ENCODE measurements at regions not wholly inside any gene's neighbourhood (a gene's known extent, or its start where the extent isn't known, plus 50 kb on each side); places are given as distances from the start of the nearest gene placed in this dataset.

GRCh38 chr13:26895808-26896466 lies 135.4 kb upstream of the GPR12 start:
- DNase-seq (ENCODE audit: low read depth in 2 of 2) = no peak
- no peak overlapping the region for H3K4me3 ChIP-seq (replicated peaks in 1 of 2; ENCODE audit: low read depth in 2 of 2, low read length in 2 of 2)
- no peak for TF ChIP-seq CTCF (IDR thresholded peaks at IDR 0.05; ENCODE audit: low read depth, low read length)

GRCh38 chr13:26895081-26895807 lies 134.7 kb upstream of the GPR12 start:
- DNase-seq (ENCODE audit: low read depth in 2 of 2) = peak in 1 of 2 donors; percentile 3
- TF ChIP-seq CTCF (IDR thresholded peaks at IDR 0.05; ENCODE audit: low read depth, low read length) = no peak
- H3K4me3 ChIP-seq (replicated peaks in 1 of 2; ENCODE audit: low read depth in 2 of 2, low read length in 2 of 2) = no peak overlapping the region

- DNase-seq (ENCODE audit: low read depth in 2 of 2) = no peak
- TF ChIP-seq CTCF (IDR thresholded peaks at IDR 0.05; ENCODE audit: low read depth, low read length) = no peak
- no peak overlapping the region for H3K4me3 ChIP-seq (replicated peaks in 1 of 2; ENCODE audit: low read depth in 2 of 2, low read length in 2 of 2)
These were observed 128.0 kb upstream of the GPR12 start for GRCh38 chr13:26888632-26889031.

GRCh38 chr13:26887594-26887993 lies 127.0 kb upstream of the GPR12 start:
- TF ChIP-seq CTCF (IDR thresholded peaks at IDR 0.05; ENCODE audit: low read depth, low read length) = no peak
- DNase-seq (ENCODE audit: low read depth in 2 of 2) = no peak
- H3K4me3 ChIP-seq (replicated peaks in 1 of 2; ENCODE audit: low read depth in 2 of 2, low read length in 2 of 2) = no peak overlapping the region

- no peak for DNase-seq (ENCODE audit: low read depth in 2 of 2)
- no peak overlapping the region for H3K4me3 ChIP-seq (replicated peaks in 1 of 2; ENCODE audit: low read depth in 2 of 2, low read length in 2 of 2)
- no peak for TF ChIP-seq CTCF (IDR thresholded peaks at IDR 0.05; ENCODE audit: low read depth, low read length)
These were observed 123.1 kb upstream of the GPR12 start for GRCh38 chr13:26883613-26884257.

GRCh38 chr13:26882731-26883130 lies 122.1 kb upstream of the GPR12 start:
- TF ChIP-seq CTCF (IDR thresholded peaks at IDR 0.05; ENCODE audit: low read depth, low read length) = no peak
- no peak overlapping the region for H3K4me3 ChIP-seq (replicated peaks in 1 of 2; ENCODE audit: low read depth in 2 of 2, low read length in 2 of 2)
- no peak for DNase-seq (ENCODE audit: low read depth in 2 of 2)
